H1 (cell line): ENCODE measurements at regions not wholly inside any gene's neighbourhood (a gene's known extent, or its start where the extent isn't known, plus 50 kb on each side); places are given as distances from the start of the nearest gene placed in this dataset.
A peak's percentile ranks its signal among the peaks of the same experiment; 100 is the strongest.

ENCODE experiments used
- CTCF ChIA-PET: fragments of 300-600 bp; sonication (Branson Sonifier 250); formaldehyde crosslinking; loops from one replicate; lab custom pipeline; 2021; ENCODE audit not compliant: partially characterized antibody; lab: Charles Lee
- POLR2A ChIA-PET: fragments of 300-600 bp; sonication (Branson Sonifier 250); formaldehyde crosslinking; loops from one replicate; lab custom pipeline; 2021; ENCODE audit warnings: inconsistent platforms; ENCODE audit not compliant: partially characterized antibody; lab: Charles Lee
- DNase-seq, 2 experiments: peaks; one replicate each; pipeline versions ENCODE4 v3.0.0 to v3.0.0-alpha.2; 2010 to 2022; ENCODE audit warnings: low spot score in 2 of 2, low read depth in 1 of 2, mixed read lengths in 1 of 2
- FAIRE-seq: peaks from 2 replicates; lab custom pipeline; 2011; peaks lifted over from hg19 to GRCh38; lab: Jason Lieb, UNC
- H2AFZ ChIP-seq: 2 replicates; pipeline ENCODE4 v1.8.1; 2012; ENCODE audit warnings: low read length, inconsistent platforms
- H2AK5ac ChIP-seq: 2 replicates; pipeline ENCODE4 v1.6.1; 2013; ENCODE audit warnings: low read depth, low read length
- H2BK120ac ChIP-seq: replicated peaks from 2 replicates; pipeline ENCODE3; 2013; ENCODE audit warnings: low read depth, low read length, inconsistent platforms
- H2BK12ac ChIP-seq: 2 replicates; pipeline ENCODE4 v1.6.1; 2013; ENCODE audit warnings: low read depth, low read length
- H2BK15ac ChIP-seq: 2 replicates; pipeline ENCODE4 v1.6.1; 2013; ENCODE audit warnings: low read length
- H2BK20ac ChIP-seq: 2 replicates; pipeline ENCODE4 v1.6.1; 2013; ENCODE audit warnings: low read length
- H2BK5ac ChIP-seq: 2 replicates; pipeline ENCODE4 v1.6.1; 2013; ENCODE audit warnings: low read depth, low read length
- H3K14ac ChIP-seq: 2 replicates; pipeline ENCODE4 v1.6.1; 2013; ENCODE audit warnings: inconsistent platforms; ENCODE audit not compliant: insufficient read length
- H3K18ac ChIP-seq: 2 replicates; pipeline ENCODE4 v1.6.1; 2013; ENCODE audit warnings: low read length; ENCODE audit errors: extremely low read depth
- H3K23ac ChIP-seq: 2 replicates; pipeline ENCODE4 v1.6.1; 2013; ENCODE audit warnings: inconsistent platforms; ENCODE audit not compliant: insufficient read length
- H3K23me2 ChIP-seq: 2 replicates; pipeline ENCODE4 v1.6.1; 2013; ENCODE audit warnings: low read depth, low read length
- H3K27ac ChIP-seq: 2 replicates; pipeline ENCODE4 v1.6.1; 2011; ENCODE audit warnings: low read depth, low read length, inconsistent platforms
- H3K27me3 ChIP-seq, 4 experiments: replicated peaks in 1 of 4; 1 replicate in 1 of 4; 2 replicates in 3 of 4; pipeline versions ENCODE4 v1.6.1 to v1.8.1; 2011 to 2013; ENCODE audit warnings: low read length in 3 of 4, mild to moderate bottlenecking in 3 of 4, inconsistent platforms in 2 of 4, mixed read lengths in 2 of 4, moderate library complexity in 1 of 4; ENCODE audit not compliant: control insufficient read depth in 3 of 4, insufficient read depth in 3 of 4; ENCODE audit errors: extremely low read depth in 1 of 4
- H3K36me3 ChIP-seq, 4 experiments: 2 replicates each; pipeline versions ENCODE4 v1.6.1 to v1.8.1; 2011 to 2013; ENCODE audit warnings: mild to moderate bottlenecking in 4 of 4, low read length in 3 of 4, moderate library complexity in 2 of 4, control low read depth in 1 of 4, inconsistent platforms in 1 of 4; ENCODE audit not compliant: insufficient read depth in 4 of 4, control insufficient read depth in 2 of 4
- H3K4ac ChIP-seq: replicated peaks from 2 replicates; pipeline ENCODE3; 2013; ENCODE audit warnings: low read length, low read depth, mixed read lengths, inconsistent platforms; ENCODE audit not compliant: insufficient read length
- H3K4me1 ChIP-seq, 4 experiments: replicated peaks in 1 of 4; 1 replicate in 1 of 4; 2 replicates in 3 of 4; pipeline versions ENCODE4 v1.6.1 to v1.8.1; 2011 to 2013; ENCODE audit warnings: low read length in 3 of 4, inconsistent platforms in 2 of 4, mixed read lengths in 1 of 4; ENCODE audit not compliant: insufficient read depth in 4 of 4, control insufficient read depth in 3 of 4
- H3K4me2 ChIP-seq, 2 experiments: 2 replicates each; pipeline versions ENCODE4 v1.6.1 to v1.8.1; 2011 to 2013; ENCODE audit warnings: low read depth in 2 of 2, low read length in 2 of 2, control low read depth in 1 of 2, inconsistent platforms in 1 of 2, mild to moderate bottlenecking in 1 of 2; ENCODE audit not compliant: insufficient read depth in 1 of 2
- H3K4me3 ChIP-seq, 4 experiments: fragments of 200-600, 300-600 bp in 1 of 4; sonication (generic), shearing (Covaris generic), sonication (Bioruptor Twin) in 1 of 4; 2 replicates each; pipeline versions ENCODE4 v1.5.1 to v1.8.1; 2011 to 2016; ENCODE audit warnings: low read length in 4 of 4, low read depth in 3 of 4, control low read depth in 2 of 4, inconsistent platforms in 2 of 4, mild to moderate bottlenecking in 2 of 4, mixed read lengths in 1 of 4, moderate library complexity in 1 of 4; ENCODE audit not compliant: insufficient read depth in 2 of 4; ENCODE audit errors: extremely low read depth in 1 of 4
- H3K56ac ChIP-seq: replicated peaks from 2 replicates; pipeline ENCODE3; 2013; ENCODE audit warnings: low read depth, mild to moderate bottlenecking, mixed read lengths, low read length, inconsistent platforms; ENCODE audit not compliant: insufficient read length
- H3K79me1 ChIP-seq: 2 replicates; pipeline ENCODE4 v1.6.1; 2013; ENCODE audit warnings: low read depth, low read length, control low read depth
- H3K79me2 ChIP-seq, 2 experiments: 2 replicates each; pipeline versions ENCODE4 v1.6.1 to v1.8.1; 2012 to 2013; ENCODE audit warnings: low read length in 2 of 2, mild to moderate bottlenecking in 2 of 2, inconsistent platforms in 1 of 2; ENCODE audit not compliant: insufficient read depth in 2 of 2, control insufficient read depth in 1 of 2
- H3K9ac ChIP-seq, 4 experiments: replicated peaks in 1 of 4; 1 replicate in 1 of 4; 2 replicates in 3 of 4; pipeline versions ENCODE4 v1.6.1 to v1.8.1; 2011 to 2013; ENCODE audit warnings: low read depth in 3 of 4, low read length in 3 of 4, control low read depth in 2 of 4, mild to moderate bottlenecking in 2 of 4, moderate library complexity in 2 of 4, inconsistent platforms in 1 of 4; ENCODE audit errors: extremely low read depth in 1 of 4
- H3K9me3 ChIP-seq, 2 experiments: 2 replicates each; pipeline versions ENCODE4 v1.6.1 to v1.8.1; 2012 to 2013; ENCODE audit warnings: mild to moderate bottlenecking in 2 of 2, moderate library complexity in 2 of 2, control low read depth in 1 of 2, inconsistent platforms in 1 of 2, low read depth in 1 of 2, low read length in 1 of 2, mixed read lengths in 1 of 2; ENCODE audit not compliant: insufficient read depth in 2 of 2
- H4K20me1 ChIP-seq, 2 experiments: replicated peaks in 1 of 2; 2 replicates each; pipeline versions ENCODE3 to v1.8.1; 2011 to 2013; ENCODE audit warnings: inconsistent platforms in 2 of 2, low read length in 2 of 2, mild to moderate bottlenecking in 1 of 2; ENCODE audit not compliant: insufficient read depth in 2 of 2, control insufficient read depth in 1 of 2
- H4K5ac ChIP-seq: 2 replicates; pipeline ENCODE4 v1.6.1; 2013; ENCODE audit warnings: low read length, low read depth, mixed read lengths, inconsistent platforms; ENCODE audit not compliant: insufficient read length
- H4K8ac ChIP-seq: 2 replicates; pipeline ENCODE4 v1.8.0; 2013; ENCODE audit warnings: mild to moderate bottlenecking, moderate library complexity, low read length, inconsistent platforms; ENCODE audit not compliant: insufficient read depth; ENCODE audit errors: extremely low read depth
- H4K91ac ChIP-seq: replicated peaks from 2 replicates; pipeline ENCODE3; 2013; ENCODE audit warnings: low read length, mixed read lengths, inconsistent platforms; ENCODE audit not compliant: insufficient read length
- CBX8 ChIP-seq: fragments of 300-800, 300-1000 bp; sonication (generic); IDR thresholded peaks from 2 replicates; pipeline ENCODE4 v1.7.1; 2016; ENCODE audit warnings: low read depth, low read length, borderline replicate concordance
- CHD1 ChIP-seq: IDR thresholded peaks from 2 replicates; pipeline ENCODE4 v1.6.1; 2012; ENCODE audit warnings: low read depth, low read length, improper control_type of control experiment
- CHD2 ChIP-seq: IDR thresholded peaks from 2 replicates; pipeline ENCODE4 v1.6.1; 2012; ENCODE audit warnings: low read length, improper control_type of control experiment
- E2F6 ChIP-seq: IDR thresholded peaks from 2 replicates; pipeline ENCODE4 v1.6.1; 2012; ENCODE audit warnings: inconsistent platforms
- EGR1 ChIP-seq: IDR thresholded peaks from 2 replicates; pipeline ENCODE4 v1.6.1; 2011; ENCODE audit warnings: low read depth, low read length, borderline replicate concordance
- EZH2 ChIP-seq: fragments of 200-600 bp; sonication (generic); IDR thresholded peaks from 2 replicates; pipeline ENCODE4 v1.7.1; 2012; ENCODE audit warnings: low read depth, mild to moderate bottlenecking, moderate library complexity, low read length, inconsistent platforms; ENCODE audit not compliant: severe bottlenecking
- FOSL1 ChIP-seq: IDR thresholded peaks from 2 replicates; pipeline ENCODE4 v1.6.1; 2011; ENCODE audit warnings: mild to moderate bottlenecking, low read depth, low read length, moderate library complexity; ENCODE audit not compliant: insufficient read depth
- GABPA ChIP-seq: IDR thresholded peaks from 2 replicates; pipeline ENCODE4 v1.6.1; 2011; ENCODE audit warnings: mild to moderate bottlenecking, low read length, moderate library complexity, borderline replicate concordance; ENCODE audit not compliant: insufficient read depth
- SRF ChIP-seq: IDR thresholded peaks from 2 replicates; pipeline ENCODE4 v1.6.1; 2011; ENCODE audit warnings: mild to moderate bottlenecking, low read depth, low read length, moderate library complexity
- WGBS, 2 experiments: shearing (Covaris generic) in 1 of 2; methylation state at CpG; one replicate each; pipeline versions ENCODE4 v1.1.6 to v1.1.7; 2013 to 2015; ENCODE audit warnings: low lambda C conversion rate in 2 of 2, mixed read lengths in 2 of 2, inconsistent platforms in 1 of 2, low coverage in 1 of 2, missing lambda C conversion rate in 1 of 2; ENCODE audit not compliant: insufficient replicate concordance in 2 of 2, insufficient coverage in 1 of 2, insufficient read length in 1 of 2; ENCODE audit errors: extremely low coverage in 1 of 2, missing lambda C conversion rate in 1 of 2; 5-methylcytosine and 5-hydroxymethylcytosine counted together

GRCh38 chr1:228976316-228976715 is 241.0 kb downstream of the RHOU start:
- peak overlapping the region; percentile 60; the same call in 1 of the 2 replicates for H2BK12ac ChIP-seq
- H3K14ac ChIP-seq = no peak overlapping the region
- no peaks in the 10 kb centered on the region for H3K79me2 ChIP-seq
- peak overlapping the region; percentile 66; the same call in 1 of the 2 replicates for H2BK20ac ChIP-seq
- CTCF ChIA-PET = interaction anchor here (1.0 to 1.4 kb wide), 2 partner anchors 10 to 19 kb away, joined by 3 to 6 read pairs; no protein-coding TSS in a partner anchor
- FAIRE-seq (no peak), DNase-seq (peak in 1 of 2 experiments; percentile 30)
- H2BK120ac ChIP-seq = no peak overlapping the region
- H3K9me3 ChIP-seq = no peaks in the 10 kb centered on the region
- H3K23ac ChIP-seq = no peak overlapping the region
- no peaks in the 10 kb centered on the region for H3K36me3 ChIP-seq
- H4K20me1 ChIP-seq = peaks cover 0 to 2% of the 10 kb centered on the region in 2 experiments
- no peak overlapping the region for H4K8ac ChIP-seq
- H3K18ac ChIP-seq = no peak overlapping the region
- no peak overlapping the region for H3K27ac ChIP-seq
- no peak overlapping the region for H3K4ac ChIP-seq
- no peak overlapping the region for H2BK15ac ChIP-seq
- no peak overlapping the region for H2AK5ac ChIP-seq
- H2AFZ ChIP-seq = no peak overlapping the region
- WGBS, 2 experiments = 93 to 100% methylated on average over 1 to 6 of the region's 6 CpGs
- H4K5ac ChIP-seq = no peak overlapping the region
- no peak overlapping the region for H3K9ac ChIP-seq
- H3K4me2 ChIP-seq = no peak overlapping the region
- no peak overlapping the region for H4K91ac ChIP-seq
- POLR2A ChIA-PET = no interaction called here
- H3K27me3 ChIP-seq = no peaks in the 10 kb centered on the region
- no peak overlapping the region for H3K4me3 ChIP-seq
- H3K4me1 ChIP-seq = peaks cover 0 to 12% (median 7%) of the 10 kb centered on the region in 4 experiments; a peak in 5 of 7 replicates
- no peak overlapping the region for H2BK5ac ChIP-seq
- peaks cover 9% of the 10 kb centered on the region; the same call in 1 of the 2 replicates for H3K23me2 ChIP-seq
- no peaks in the 10 kb centered on the region for H3K79me1 ChIP-seq
- H3K56ac ChIP-seq = no peak overlapping the region
- TF ChIP-seq CBX8 (no peak), GABPA (no peak), EGR1 (no peak), CHD1 (no peak), FOSL1 (no peak), SRF (no peak), E2F6 (no peak), EZH2 (no peak), CHD2 (no peak)
